ENCODE measurements at regions not wholly inside any gene's neighbourhood (a gene's known extent, or its start where the extent isn't known, plus 50 kb on each side); places are given as distances from the start of the nearest gene placed in this dataset.
A peak's percentile ranks its signal among the peaks of the same experiment; 100 is the strongest.

DNA sequence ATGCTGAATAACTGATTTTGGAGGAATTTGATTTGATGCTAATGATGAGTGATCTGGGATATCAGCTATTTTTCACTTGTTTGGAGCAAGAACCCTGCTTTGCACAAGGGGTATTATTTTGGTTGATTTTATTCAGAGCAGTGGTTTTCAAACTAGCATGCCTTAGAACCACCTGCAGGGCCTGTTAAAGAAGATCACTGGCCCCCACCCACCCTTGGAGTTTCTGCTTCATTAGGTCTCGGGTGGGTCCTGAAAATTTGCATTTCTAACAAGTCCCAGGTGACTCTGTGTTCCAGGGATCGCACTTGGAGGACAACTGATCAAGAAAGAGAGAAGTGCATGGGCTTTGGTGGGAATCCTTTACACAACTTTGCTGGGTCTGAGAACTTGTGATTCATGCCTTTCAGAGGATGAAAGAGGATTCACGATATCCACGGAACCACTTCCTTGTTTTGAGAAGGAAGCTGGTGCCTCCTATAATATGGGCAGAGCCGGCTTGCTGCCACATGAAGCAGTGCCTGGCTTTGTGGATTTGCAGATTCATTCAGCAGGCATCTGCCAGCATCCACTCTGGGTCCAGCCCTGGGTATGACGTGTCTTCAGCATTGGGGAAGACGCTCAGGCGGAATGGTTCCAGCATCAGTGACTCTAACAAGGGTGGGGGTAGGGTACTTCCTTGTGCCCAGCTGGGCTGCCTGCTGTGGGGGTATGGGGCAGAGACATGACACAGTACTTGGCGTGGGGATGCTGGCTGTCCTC is 106.6 kb upstream of the PITX1 start (continued):
- TF ChIP-seq ZNF598 (CRISPR knock-in tag; IDR thresholded peaks at IDR 0.05; ENCODE audit: borderline replicate concordance) (no peak), PHF20 (CRISPR knock-in tag; IDR thresholded peaks at IDR 0.05) (no peak), ZNF772 (CRISPR knock-in tag; IDR thresholded peaks at IDR 0.05) (0 out of 2 replicates have a peak, but pooled peaks have one; percentile 36), HOXA9 (CRISPR knock-in tag; IDR thresholded peaks at IDR 0.05; ENCODE audit: borderline replicate concordance) (no peak), SIX1 (CRISPR knock-in tag; IDR thresholded peaks at IDR 0.05; ENCODE audit: borderline replicate concordance) (no peak), RFX1 (IDR thresholded peaks at IDR 0.05) (no peak), SP5 (CRISPR knock-in tag; IDR thresholded peaks at IDR 0.05; ENCODE audit: borderline replicate concordance, low read depth) (no peak), ZNF10 (CRISPR knock-in tag; IDR thresholded peaks at IDR 0.05; ENCODE audit: borderline replicate concordance, low read depth) (no peak), ZNF776 (CRISPR knock-in tag; IDR thresholded peaks at IDR 0.05) (no peak), FOSL1 (CRISPR knock-in tag; IDR thresholded peaks at IDR 0.05; ENCODE audit: borderline replicate concordance) (no peak), NFE2L1 (CRISPR knock-in tag; IDR thresholded peaks at IDR 0.05; ENCODE audit: borderline replicate concordance) (no peak), ZNF83 (CRISPR knock-in tag; IDR thresholded peaks at IDR 0.05; ENCODE audit: borderline replicate concordance) (no peak), SP4 (CRISPR knock-in tag; IDR thresholded peaks at IDR 0.05) (peak; percentile 49; the same call in 1 of the 2 replicates), EED (CRISPR knock-in tag; IDR thresholded peaks at IDR 0.05) (0 out of 2 replicates have a peak, but pooled peaks have one; percentile 61), ZNF605 (CRISPR knock-in tag; IDR thresholded peaks at IDR 0.05) (no peak), ZNF160 (CRISPR knock-in tag; IDR thresholded peaks at IDR 0.05) (no peak), ZNF567 (CRISPR knock-in tag; IDR thresholded peaks at IDR 0.05; ENCODE audit: borderline replicate concordance) (no peak)
- TF ChIP-seq, protein P1, sequence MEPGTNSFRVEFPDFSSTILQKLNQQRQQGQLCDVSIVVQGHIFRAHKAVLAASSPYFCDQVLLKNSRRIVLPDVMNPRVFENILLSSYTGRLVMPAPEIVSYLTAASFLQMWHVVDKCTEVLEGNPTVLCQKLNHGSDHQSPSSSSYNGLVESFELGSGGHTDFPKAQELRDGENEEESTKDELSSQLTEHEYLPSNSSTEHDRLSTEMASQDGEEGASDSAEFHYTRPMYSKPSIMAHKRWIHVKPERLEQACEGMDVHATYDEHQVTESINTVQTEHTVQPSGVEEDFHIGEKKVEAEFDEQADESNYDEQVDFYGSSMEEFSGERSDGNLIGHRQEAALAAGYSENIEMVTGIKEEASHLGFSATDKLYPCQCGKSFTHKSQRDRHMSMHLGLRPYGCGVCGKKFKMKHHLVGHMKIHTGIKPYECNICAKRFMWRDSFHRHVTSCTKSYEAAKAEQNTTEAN (CRISPR knock-in tag; conservative IDR thresholded peaks at IDR 0.05) = no peak
- TF ChIP-seq, protein P2, sequence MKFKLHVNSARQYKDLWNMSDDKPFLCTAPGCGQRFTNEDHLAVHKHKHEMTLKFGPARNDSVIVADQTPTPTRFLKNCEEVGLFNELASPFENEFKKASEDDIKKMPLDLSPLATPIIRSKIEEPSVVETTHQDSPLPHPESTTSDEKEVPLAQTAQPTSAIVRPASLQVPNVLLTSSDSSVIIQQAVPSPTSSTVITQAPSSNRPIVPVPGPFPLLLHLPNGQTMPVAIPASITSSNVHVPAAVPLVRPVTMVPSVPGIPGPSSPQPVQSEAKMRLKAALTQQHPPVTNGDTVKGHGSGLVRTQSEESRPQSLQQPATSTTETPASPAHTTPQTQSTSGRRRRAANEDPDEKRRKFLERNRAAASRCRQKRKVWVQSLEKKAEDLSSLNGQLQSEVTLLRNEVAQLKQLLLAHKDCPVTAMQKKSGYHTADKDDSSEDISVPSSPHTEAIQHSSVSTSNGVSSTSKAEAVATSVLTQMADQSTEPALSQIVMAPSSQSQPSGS (CRISPR knock-in tag; IDR thresholded peaks at IDR 0.05) = no peak
- TF ChIP-seq, protein P3, sequence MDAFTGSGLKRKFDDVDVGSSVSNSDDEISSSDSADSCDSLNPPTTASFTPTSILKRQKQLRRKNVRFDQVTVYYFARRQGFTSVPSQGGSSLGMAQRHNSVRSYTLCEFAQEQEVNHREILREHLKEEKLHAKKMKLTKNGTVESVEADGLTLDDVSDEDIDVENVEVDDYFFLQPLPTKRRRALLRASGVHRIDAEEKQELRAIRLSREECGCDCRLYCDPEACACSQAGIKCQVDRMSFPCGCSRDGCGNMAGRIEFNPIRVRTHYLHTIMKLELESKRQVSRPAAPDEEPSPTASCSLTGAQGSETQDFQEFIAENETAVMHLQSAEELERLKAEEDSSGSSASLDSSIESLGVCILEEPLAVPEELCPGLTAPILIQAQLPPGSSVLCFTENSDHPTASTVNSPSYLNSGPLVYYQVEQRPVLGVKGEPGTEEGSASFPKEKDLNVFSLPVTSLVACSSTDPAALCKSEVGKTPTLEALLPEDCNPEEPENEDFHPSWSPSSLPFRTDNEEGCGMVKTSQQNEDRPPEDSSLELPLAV (CRISPR knock-in tag; conservative IDR thresholded peaks at IDR 0.05; ENCODE audit: low read depth) = no peak

Measured in HepG2 (cell line).